ENCODE measurements at regions not wholly inside any gene's neighbourhood (a gene's known extent, or its start where the extent isn't known, plus 50 kb on each side); places are given as distances from the start of the nearest gene placed in this dataset.

- TF ChIP-seq CTCF (IDR thresholded peaks at IDR 0.05) (no peak), POLR2A (IDR thresholded peaks at IDR 0.05) (no peak), EP300 (IDR thresholded peaks at IDR 0.05) (no peak), POLR2AphosphoS5 (IDR thresholded peaks at IDR 0.05) (no peak)
Measured at GRCh38 chr16:55250701-55251100, 73.3 kb upstream of the IRX6 start.
